ENCODE measurements at regions not wholly inside any gene's neighbourhood (a gene's known extent, or its start where the extent isn't known, plus 50 kb on each side); places are given as distances from the start of the nearest gene placed in this dataset.

- Histone ChIP-seq H4K20me1 (replicated peaks in 1 of 2; ENCODE audit: control insufficient read depth in 1 of 2, insufficient read depth in 2 of 2, low read length in 2 of 2) (no peaks in the 10 kb centered on the region), H3K23ac (ENCODE audit: insufficient read length) (no peak overlapping the region), H3K18ac (ENCODE audit: extremely low read depth, low read length) (no peak overlapping the region), H3K56ac (replicated peaks; ENCODE audit: insufficient read length, low read depth, low read length) (no peak overlapping the region), H3K36me3 (ENCODE audit: control insufficient read depth in 2 of 4, insufficient read depth in 4 of 4, low read length in 3 of 4) (no peaks in the 10 kb centered on the region), H2BK15ac (ENCODE audit: low read length) (no peak overlapping the region), H2BK5ac (ENCODE audit: low read depth, low read length) (no peak overlapping the region), H3K27ac (ENCODE audit: low read depth, low read length) (no peak overlapping the region), H4K5ac (ENCODE audit: insufficient read length, low read depth, low read length) (no peak overlapping the region), H2BK120ac (replicated peaks; ENCODE audit: low read depth, low read length) (no peak overlapping the region), H3K4ac (replicated peaks; ENCODE audit: insufficient read length, low read depth, low read length) (no peak overlapping the region), H2BK20ac (ENCODE audit: low read length) (no peak overlapping the region), H2AK5ac (ENCODE audit: low read depth, low read length) (no peak overlapping the region), H3K4me2 (ENCODE audit: insufficient read depth in 1 of 2, low read depth in 2 of 2, low read length in 2 of 2) (no peak overlapping the region), H3K4me3 (ENCODE audit: extremely low read depth in 1 of 4, insufficient read depth in 2 of 4, low read depth in 3 of 4, low read length in 4 of 4) (no peak overlapping the region), H4K91ac (replicated peaks; ENCODE audit: insufficient read length, low read length) (no peak overlapping the region), H2BK12ac (ENCODE audit: low read depth, low read length) (no peak overlapping the region), H3K4me1 (replicated peaks in 1 of 4; ENCODE audit: control insufficient read depth in 3 of 4, insufficient read depth in 4 of 4, low read length in 3 of 4) (peaks cover 4 to 11% (median 6%) of the 10 kb centered on the region in 4 experiments; a peak in 5 of 7 replicates), H4K8ac (ENCODE audit: extremely low read depth, insufficient read depth, low read length) (no peak overlapping the region), H3K9ac (replicated peaks in 1 of 4; ENCODE audit: extremely low read depth in 1 of 4, low read depth in 3 of 4, low read length in 3 of 4) (no peak overlapping the region), H3K9me3 (ENCODE audit: insufficient read depth in 2 of 2, low read depth in 1 of 2, low read length in 1 of 2) (no peaks in the 10 kb centered on the region), H3K79me1 (ENCODE audit: low read depth, low read length) (no peaks in the 10 kb centered on the region), H3K23me2 (ENCODE audit: low read depth, low read length) (no peaks in the 10 kb centered on the region; the same call in 1 of the 2 replicates), H2AFZ (ENCODE audit: low read length) (no peak overlapping the region), H3K79me2 (ENCODE audit: control insufficient read depth in 1 of 2, insufficient read depth in 2 of 2, low read length in 2 of 2) (no peaks in the 10 kb centered on the region), H3K27me3 (replicated peaks in 1 of 4; ENCODE audit: control insufficient read depth in 3 of 4, extremely low read depth in 1 of 4, insufficient read depth in 3 of 4, low read length in 3 of 4) (peaks cover 0 to 2% (median 0%) of the 10 kb centered on the region in 4 experiments; a peak in 2 of 7 replicates), H3K14ac (ENCODE audit: insufficient read length) (no peak overlapping the region)
- WGBS, 2 experiments (ENCODE audit: extremely low coverage in 1 of 2, insufficient coverage in 1 of 2, insufficient read length in 1 of 2, insufficient replicate concordance in 2 of 2, low coverage in 1 of 2, low lambda C conversion rate in 2 of 2, missing lambda C conversion rate in 1 of 2) = 86% methylated on average over 2 of the region's 2 CpGs; no CpG with 5 or more reads in 1 of the 2 experiments
- FAIRE-seq = no peak
- ChIA-PET POLR2A (ENCODE audit: partially characterized antibody) (no interaction called here), CTCF (ENCODE audit: partially characterized antibody) (interaction anchor here (1.1 kb wide), 1 partner anchor 60 kb away, joined by 3 read pairs; no protein-coding TSS in a partner anchor)
- no peak for DNase-seq (ENCODE audit: low read depth in 1 of 2, low spot score in 2 of 2)
- TF ChIP-seq, protein P1, sequence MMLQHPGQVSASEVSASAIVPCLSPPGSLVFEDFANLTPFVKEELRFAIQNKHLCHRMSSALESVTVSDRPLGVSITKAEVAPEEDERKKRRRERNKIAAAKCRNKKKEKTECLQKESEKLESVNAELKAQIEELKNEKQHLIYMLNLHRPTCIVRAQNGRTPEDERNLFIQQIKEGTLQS (IDR thresholded peaks at IDR 0.05; ENCODE audit: insufficient read depth, low read depth, low read length) = no peak
- TF ChIP-seq SAP30 (IDR thresholded peaks at IDR 0.05; ENCODE audit: insufficient read depth, insufficient replicate concordance, low read length) = no peak
- TF ChIP-seq SP4 (IDR thresholded peaks at IDR 0.05; ENCODE audit: low read length) = no peak
Observed at GRCh38 chr2:60379684-60380083, 173.8 kb downstream of the BCL11A start.
